Lung microvascular endothelial cell (primary cell): ENCODE measurements at regions not wholly inside any gene's neighbourhood (a gene's known extent, or its start where the extent isn't known, plus 50 kb on each side); places are given as distances from the start of the nearest gene placed in this dataset.
A peak's percentile ranks its signal among the peaks of the same experiment; 100 is the strongest.

Experiments used
- DNase-seq, 2 donors: peaks; one replicate each; pipeline versions ENCODE4 v3.0.0 to v3.0.0-alpha.2; 2010; ENCODE audit warnings: low read depth in 2 of 2

DNA sequence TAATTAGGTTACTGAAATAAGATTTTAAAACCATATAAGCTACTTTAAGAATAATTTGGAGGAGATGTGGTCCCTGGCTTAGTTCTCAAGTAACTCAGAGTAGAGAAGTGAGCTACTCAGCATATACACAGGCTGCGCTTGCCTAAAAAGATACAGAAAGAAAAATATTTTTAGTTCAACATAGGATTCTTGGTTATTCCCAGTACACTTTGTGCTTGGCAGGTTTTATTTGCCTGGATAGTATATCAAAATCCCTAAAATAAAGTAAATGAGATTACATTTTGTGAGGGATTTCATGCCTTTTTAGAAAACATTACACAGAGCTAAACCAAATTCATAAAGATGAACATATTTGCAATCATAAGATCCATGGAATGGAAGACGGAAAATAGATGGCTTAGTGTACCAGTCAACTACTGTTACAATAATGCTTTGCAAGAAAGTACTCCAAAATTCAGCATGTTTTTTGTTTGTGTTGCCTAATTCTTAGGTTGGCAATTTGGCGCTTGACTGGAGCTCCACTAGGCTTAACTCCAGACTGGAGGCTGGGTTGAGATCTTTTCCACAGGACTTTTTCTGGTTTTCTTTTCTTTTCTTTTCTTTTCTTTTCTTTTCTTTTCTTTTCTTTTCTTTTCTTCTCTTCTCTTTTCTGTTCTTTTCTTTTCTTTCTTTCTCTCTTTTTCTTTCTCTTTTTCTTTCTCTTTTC is 600.5 kb upstream of the SYT4 start:
- DNase-seq = no peak

DNA sequence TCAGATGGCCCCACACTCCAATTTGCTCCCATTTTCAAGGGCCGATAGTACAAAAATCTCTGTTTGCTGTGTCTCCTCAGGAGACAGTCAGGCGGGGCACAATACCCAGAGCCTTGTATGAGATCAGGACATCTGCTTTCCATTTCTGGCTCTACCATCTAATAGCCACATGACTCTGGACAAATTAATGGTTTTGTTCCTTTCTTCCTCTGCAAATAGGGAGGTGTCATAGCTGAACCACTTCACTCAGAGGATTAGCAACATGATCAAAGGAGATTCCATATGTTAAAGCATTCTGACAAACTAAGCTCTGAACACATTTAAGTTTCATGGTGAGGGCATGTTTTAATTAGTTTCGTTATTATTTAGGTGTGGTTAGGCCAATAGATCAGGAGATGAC is 602.1 kb upstream of the SYT4 start:
- DNase-seq = no peak

DNA sequence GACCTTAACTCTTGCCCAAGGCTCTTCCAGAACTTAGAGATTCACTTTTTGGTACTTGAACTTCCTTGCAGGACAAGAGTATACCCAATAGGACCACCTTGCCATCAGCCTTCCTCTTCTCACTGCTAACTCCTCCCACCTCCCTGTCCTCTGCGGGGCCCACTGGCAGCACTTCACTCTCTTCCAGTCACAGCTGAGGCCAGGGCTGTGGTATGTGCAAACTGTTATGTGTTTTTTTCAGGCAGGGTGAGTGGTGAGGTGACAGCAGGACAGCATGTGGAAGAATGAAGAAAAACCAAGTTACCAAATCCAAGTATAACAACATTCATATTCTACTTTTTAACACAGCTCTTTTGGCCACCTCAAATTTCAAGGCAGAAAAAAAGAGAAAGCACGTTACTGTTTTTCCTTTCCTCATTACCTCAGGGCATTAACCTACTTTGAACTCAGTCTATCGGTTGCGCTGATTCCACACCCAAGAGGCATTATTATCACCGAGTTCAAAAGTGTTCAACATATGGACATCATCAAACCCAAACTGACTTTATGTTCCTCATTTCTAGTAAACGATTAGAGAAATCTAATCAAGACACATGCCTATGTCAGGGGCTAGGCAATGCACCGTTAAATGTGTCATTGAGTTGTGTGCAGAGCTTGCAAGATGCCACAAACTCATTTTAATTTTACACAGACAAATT is 605.2 kb upstream of the SYT4 start:
- DNase-seq = no peak

DNA sequence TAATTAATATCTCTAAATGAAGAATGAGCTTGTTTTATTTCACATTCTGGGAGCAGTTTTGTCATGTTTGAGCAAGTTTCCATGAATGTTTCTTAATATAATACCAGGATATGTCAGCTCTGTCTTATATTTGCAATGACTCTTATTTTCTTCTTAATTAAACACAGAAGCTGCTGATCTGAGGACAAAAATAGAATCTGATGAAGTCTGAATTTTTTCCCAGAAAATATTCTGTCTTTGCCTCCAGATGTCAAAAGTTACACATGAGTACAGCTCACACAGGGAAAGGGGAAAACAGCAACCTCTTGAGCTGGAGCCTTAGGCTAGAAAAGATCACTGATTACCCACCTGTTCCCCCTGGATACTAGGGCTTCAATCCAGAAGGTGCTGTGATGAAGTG is 606.6 kb upstream of the SYT4 start:
- DNase-seq = no peak

DNA sequence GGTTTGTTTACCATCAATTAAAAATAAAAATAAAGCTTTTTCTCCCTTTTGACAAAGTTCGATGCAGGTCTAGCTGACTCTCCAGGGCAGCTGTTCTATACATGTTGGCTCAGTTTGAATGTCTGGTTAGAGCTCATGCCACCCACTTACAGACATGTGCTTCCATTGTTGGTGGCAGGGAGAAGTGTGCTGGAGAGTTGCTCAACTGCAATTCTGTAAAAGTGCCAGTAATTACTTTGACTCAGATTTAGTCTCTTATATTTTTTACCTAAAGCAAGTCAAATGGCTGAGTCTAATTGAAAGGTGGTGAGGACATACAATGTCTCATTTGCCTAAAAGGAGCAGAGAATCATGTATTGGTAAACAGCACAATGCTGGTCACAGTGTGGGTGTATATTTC is 609.1 kb upstream of the SYT4 start:
- DNase-seq = no peak

DNA sequence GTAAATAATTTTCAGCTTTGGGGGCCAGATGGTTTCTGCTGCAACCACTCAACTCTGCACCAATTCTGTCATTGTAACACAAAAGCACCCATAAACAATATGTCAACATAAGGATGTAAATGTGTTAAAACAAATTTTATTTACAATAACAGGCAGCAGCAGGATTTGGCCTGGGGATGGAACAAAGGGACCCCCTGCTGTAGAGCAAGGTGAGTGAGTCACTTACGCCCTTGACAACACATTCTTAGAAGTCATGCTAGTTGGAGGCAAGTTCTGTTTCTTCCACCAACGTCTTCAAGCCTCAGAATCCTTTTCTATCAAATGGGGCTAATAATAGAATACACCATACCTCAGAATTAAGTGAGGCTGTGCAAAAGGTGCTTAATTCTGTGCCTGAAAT is 610.2 kb upstream of the SYT4 start:
- no peak for DNase-seq

DNA sequence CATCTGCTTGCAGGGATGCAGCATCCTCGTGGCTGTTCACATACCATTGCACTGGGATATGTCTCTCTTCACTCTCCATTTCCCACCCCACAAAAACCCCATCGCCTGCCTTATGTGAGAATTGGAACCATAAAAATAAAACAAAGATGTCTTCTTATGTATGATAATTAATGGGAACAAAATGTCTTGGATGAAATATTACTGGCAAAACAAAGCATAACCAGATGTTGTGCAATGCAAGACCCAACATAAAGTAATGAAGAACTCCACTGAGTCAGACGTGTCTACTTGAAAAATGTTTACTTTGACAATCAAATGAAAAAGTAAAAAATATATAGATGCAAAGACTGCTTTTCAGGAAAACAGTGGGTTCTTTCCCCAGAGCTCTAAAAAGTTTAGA is 611.3 kb upstream of the SYT4 start:
- DNase-seq = no peak

DNA sequence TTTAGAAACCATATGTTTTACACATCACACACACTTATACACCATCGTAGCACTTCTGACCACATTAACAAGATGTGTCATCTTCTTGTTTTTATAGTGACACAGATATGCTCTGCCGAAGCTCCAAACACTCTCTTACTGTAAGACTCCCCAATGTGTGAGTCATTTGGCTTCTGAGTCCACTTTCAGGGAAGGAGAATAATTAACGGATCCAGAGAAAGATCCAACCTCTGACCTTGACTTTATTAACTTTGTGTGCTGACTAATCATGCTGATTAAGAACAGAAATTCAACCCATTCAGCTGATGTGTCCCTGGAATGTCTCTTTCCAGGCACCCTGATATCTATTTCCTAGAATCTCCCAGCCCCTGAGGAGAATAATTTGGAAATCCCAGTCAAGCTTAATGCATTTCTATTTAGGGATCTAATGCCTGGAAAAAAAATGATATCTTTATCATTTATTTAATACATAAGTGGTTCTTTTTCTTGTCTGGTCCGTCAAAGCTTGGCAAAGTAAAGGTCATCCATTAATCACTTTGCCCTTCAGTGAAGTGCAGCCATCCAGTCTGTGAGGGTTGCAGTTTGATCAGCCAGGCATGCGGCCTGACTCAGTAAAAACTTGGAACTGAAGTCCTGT is 615.8 kb upstream of the SYT4 start:
- peak in 1 of 2 donors; percentile 53 for DNase-seq

DNA sequence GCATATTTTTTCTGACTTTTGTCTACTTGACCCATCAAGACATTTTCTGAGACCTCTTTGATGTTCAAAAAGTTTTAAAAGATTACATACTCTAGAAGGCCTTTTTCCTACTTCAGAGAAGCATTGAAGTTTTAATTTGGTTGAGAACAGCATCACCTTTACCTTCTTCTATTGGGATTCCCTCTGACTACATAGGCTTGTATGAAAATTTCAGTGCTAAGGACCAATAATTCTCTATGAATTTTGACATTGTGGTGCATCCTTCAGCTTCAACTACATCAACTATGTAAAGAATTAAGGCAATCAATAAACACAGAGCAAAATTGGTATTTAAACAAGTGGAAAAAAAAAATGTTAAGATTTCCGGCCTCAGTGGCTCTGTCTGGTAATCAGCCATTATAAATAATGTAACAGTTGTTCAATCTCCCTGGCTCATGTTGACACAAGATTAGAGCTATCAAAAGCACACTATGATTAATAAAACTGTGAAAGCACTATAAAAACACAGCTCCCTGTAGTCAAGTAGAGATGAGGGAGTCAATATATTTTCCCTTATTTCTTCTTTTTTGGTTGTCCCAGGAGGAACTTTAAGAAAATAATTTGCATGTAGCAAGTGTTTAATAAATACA is 627.0 kb upstream of the SYT4 start:
- no peak for DNase-seq

DNA sequence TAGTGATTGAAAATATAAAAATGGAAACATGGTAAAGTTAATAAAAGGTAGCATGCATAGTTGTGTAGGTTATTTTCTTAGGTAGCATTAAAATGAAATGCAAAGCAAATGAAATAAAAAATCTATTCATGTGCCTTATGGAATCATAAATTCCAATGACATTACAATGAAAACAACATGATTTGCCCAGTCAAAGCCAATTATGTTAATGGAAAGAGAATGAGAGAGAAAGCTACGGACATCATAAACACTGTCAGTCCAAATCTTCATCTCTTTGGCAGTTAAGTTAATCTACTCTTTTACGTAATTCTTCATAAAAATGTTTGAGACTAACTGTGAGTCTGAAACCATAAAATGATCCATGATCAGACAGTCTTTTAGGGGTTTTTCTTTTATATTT is 636.7 kb upstream of the SYT4 start:
- DNase-seq = no peak

DNA sequence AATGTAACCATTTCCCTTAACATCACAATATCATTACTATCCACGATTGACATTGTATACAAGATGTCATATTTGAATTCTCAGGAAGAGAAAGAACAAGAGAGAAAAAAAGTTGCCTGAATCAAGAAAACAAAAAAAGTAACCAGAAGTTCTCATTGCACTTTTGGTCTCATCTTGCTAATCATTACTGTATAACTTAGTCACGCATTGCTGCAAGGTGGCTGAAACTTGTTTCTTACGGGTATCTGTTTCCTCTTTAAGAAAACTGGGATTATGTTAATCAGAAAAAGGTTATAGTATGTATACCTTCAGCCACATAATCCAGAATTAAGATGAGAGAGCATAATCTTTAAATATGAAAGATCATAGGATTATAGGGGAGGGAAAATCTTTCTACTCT is 639.7 kb upstream of the SYT4 start:
- DNase-seq = no peak

DNA sequence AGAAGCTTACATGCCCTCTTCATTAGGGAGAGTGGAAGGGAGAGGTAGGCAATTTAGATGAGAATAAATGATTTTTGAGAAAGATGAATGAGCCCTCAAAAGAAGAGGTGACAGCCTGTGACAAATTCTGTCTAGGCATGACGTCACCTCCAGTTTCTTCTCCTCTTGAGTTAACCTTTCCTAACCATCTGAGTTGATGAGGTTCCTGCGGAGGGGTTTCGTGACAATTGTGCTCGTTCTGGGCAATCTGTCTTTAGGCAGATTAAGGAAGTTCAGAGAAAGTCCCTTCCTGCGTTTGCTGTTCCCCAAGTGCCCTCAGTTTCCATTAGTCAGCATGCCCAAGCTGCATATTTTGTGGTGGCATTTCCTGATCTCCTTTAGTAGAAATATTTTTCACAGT is 640.2 kb upstream of the SYT4 start:
- no peak for DNase-seq

DNA sequence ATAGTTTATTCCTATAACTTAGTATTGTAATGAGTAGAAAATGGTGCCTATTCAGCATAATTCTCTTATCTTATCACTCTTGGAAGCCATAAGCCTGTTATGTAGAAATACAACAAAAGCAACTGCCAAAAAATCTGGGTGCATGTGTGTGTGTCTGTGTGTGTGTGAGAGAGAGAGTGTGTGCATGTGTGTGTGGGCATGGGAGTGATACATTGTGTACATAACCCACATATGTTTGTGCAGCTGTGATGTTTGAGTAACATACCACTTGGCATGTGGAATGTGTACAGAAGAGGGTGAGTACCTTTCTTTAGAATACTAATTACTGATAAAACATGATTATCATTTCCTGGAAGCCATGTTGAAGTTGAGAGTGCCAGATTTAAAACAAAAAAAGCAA is 642.3 kb upstream of the SYT4 start:
- no peak for DNase-seq

DNA sequence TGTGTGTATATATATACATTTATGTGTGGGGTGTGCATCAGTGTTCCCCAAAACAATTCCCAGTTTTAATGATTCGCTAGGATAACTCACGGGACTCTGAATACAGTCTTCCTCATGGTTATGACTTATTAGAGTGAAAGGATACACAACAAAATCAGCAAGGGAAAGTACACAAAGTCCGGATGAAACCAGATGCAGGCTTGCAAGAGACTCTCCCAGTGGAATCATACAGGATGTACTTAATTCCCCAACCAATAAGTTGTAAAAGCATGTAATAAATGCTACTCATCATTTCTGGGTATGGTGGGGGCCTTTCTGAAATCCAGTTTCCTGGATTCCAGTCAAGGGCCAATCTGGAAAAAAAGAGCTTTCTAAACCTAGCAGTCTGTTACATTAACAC is 654.1 kb upstream of the SYT4 start:
- no peak for DNase-seq

DNA sequence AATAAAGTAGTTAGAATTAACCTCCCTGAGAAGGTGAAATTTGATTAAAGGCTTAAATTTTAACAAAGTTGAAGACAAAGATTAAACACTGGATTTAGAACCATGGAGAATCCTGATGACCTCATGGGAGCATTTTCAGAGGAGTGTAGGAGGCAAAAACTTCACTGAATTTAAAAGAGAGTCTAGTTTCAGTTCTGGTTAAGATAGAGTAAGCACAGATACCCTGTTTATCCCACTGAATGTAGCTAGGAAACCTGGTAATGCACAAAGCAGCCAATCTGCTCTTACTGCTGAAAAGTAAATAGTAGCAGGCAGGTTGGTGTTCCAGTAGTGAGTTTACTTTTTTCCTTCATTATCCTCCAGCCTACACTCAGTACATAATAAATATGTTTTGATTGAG is 654.9 kb upstream of the SYT4 start:
- no peak for DNase-seq

DNA sequence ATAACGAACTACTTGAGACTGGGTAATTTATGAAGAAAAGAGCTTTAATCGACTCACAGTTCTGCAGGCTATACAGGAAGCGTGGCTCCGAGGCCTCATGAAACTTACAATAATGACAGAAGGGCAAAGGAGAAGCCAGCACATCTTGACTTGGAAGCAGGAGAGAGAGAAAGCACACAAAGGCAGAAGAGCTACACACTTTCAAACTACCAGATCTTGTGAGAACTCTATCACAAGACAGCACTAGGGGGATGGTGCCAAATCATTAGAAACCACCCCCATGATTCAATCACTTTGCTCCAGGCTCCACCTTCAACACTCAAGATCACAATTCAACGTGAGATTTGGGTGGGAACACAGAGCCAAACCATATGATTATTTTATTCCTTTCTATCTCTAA is 655.9 kb upstream of the SYT4 start:
- DNase-seq = no peak

DNA sequence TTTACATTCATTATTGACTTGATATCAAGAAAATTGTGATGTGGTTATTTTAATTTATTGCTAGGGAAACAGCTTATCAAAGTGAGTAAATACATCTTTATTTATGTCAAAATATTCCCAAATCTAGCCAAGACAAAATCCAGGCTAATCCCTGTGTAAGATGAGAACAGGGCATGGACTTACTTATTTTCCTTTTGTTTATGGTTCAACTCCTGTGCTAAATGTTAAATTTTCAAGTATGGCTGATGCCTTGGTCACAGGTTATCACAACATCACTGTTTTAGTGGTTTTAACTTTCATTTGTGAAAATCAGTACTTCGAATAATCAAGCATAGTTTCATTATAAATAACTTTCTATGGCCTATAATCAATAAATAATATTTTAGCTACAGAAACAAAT is 657.0 kb upstream of the SYT4 start:
- DNase-seq = no peak

DNA sequence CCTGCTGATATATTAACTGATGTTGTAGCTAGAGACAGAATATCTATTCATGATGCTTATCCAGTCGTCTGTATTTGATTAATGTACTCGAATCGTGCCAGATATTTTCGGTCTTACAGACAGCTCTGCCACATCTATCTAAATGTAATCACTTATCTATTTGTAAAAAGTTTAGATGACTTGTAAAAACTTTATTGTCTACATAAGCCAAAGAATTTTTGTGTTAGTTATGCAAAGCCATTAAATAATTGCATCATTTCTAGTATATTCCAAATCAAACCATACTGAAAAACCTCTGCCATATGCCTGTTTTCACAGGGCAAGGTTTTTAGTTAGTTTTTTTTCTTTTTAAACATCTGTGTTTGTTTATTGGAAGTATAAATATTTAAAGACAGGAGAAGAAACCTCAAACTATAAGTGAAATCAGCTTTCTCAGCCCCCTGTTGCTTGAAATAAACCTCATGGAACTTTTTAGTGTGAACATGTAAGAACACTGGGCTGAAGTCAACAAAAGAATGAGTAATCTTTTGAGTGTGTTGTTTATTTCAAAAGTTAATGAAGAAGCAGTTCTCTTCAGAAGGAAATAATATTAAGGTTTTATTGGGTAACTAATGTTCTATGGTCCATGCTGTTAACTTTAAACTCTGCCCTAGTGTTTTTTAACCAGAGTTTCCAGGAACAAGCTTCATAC is 657.6 kb upstream of the SYT4 start:
- DNase-seq = no peak

DNA sequence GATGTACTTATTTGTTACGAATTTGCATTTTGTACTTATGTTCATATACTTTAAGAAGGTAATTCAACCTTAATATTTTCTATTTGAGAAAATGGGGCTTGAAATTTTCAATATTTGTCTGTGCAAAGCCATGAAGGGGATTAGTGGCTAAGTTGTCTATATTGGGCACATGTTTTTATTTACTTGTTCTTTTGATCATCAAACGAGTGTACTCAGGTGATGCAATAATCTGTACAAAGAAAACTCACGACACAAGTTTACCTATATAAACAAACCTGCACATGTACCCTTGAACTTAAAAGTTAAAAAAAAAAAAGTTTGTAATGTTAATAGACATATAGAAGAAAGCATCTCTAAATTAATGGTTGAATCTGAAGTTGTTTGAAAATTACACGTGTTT is 658.9 kb upstream of the SYT4 start:
- DNase-seq = no peak

DNA sequence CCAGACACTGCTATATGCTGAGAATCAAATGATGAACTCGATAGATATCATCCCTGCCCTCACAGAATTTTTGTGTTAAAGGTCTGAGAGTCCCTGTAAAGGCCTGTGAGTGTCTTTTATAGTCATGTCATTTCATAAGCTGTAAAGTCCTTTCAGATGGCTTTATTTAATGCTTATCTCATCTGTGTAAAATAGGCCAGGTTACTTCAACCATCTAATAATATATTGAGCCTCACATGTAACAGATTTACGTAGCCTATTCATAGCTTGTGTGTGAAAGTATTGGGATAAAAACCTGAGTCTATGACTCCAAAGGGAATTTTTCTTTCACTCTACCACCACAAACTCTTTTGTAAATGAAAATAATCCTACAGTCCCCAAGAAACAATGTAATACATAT is 672.0 kb upstream of the SYT4 start:
- DNase-seq = no peak

DNA sequence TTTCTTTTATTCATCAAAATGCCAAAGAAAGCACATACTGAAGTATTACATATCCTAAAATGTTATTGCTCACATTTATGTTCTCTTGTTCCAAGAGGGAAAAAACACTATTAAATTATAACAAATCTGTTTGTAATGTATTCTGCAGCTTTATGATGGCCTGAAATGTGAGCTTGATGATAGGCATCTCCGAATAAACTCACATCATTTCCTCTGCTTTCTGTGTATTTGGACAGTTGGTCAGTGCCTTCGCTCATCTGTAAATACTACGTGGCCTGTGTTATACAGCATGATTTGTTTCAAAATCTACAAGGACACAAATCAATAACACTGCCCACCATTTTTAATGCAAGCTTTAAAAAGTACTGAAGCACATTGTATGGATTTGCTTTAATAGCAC is 672.8 kb upstream of the SYT4 start:
- no peak for DNase-seq

DNA sequence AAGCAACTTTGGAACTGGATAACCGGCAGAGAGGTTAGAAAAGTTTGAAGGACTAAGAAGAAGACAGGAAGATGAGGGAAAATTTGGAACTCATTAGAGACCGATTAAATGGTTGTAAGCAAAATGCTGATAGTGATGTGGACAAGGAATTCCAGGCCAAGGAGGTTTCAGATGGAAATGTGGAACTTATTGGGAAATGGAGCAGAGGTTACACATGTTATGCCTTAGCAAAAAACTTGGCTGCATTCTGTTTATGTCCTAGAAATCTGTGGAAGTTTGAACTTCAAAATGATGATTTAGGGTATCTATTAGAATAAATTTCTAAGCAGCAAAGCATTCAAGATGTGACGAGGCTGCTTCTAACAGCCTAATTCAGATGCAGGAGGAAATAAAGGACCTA is 675.1 kb upstream of the SYT4 start:
- DNase-seq = no peak
